Activated CD4-positive, alpha-beta memory T cell treated with anti-CD3 and anti-CD28 coated beads, Interleukin-2, amount 10 ng/mL, durations not matched to agents 7 days and 5 days (primary cell): ENCODE measurements at regions not wholly inside any gene's neighbourhood (a gene's known extent, or its start where the extent isn't known, plus 50 kb on each side); places are given as distances from the start of the nearest gene placed in this dataset.

Source experiments
- CTCF ChIA-PET: fragments of 350-600 bp; sonication (Branson Sonifier 250); formaldehyde crosslinking; loops from one replicate; lab custom pipeline; 2021; ENCODE audit warnings: antibody characterized with exemption, inconsistent platforms; lab: Charles Lee
- POLR2A ChIA-PET: fragments of 350-600 bp; sonication (Branson Sonifier 250); formaldehyde crosslinking; loops from one replicate; lab custom pipeline; 2021; ENCODE audit warnings: antibody characterized with exemption; lab: Charles Lee
- DNase-seq: peaks from one replicate; pipeline ENCODE4 v3.0.0-alpha.2; 2020
- H3K27ac Mint-ChIP-seq: one replicate; pipeline ENCODE4 v1.8.0; 2021; ENCODE audit warnings: mild to moderate bottlenecking, mixed read lengths
- H3K27me3 Mint-ChIP-seq: one replicate; pipeline ENCODE4 v1.8.0; 2021; ENCODE audit warnings: mixed read lengths
- H3K36me3 Mint-ChIP-seq: one replicate; pipeline ENCODE4 v1.8.0; 2021; ENCODE audit warnings: low read depth, mixed read lengths
- H3K4me1 Mint-ChIP-seq: one replicate; pipeline ENCODE4 v1.8.0; 2021; ENCODE audit warnings: mixed read lengths
- H3K4me3 Mint-ChIP-seq: one replicate; pipeline ENCODE4 v1.8.0; 2021; ENCODE audit warnings: mild to moderate bottlenecking, mixed read lengths
- H3K9me3 Mint-ChIP-seq: one replicate; pipeline ENCODE4 v1.8.0; 2021; ENCODE audit warnings: mixed read lengths

GRCh38 chr16:50466170-50466569 is 82.0 kb upstream of the NKD1 start:
- Mint-ChIP-seq H3K27ac (no peak overlapping the region), H3K4me3 (no peak overlapping the region), H3K36me3 (no peaks in the 10 kb centered on the region), H3K4me1 (peaks cover 4% of the 10 kb centered on the region), H3K27me3 (peaks cover 35% of the 10 kb centered on the region), H3K9me3 (no peaks in the 10 kb centered on the region)
- no peak for DNase-seq
- CTCF ChIA-PET = no interaction called here
- POLR2A ChIA-PET = no interaction called here

GRCh38 chr16:50464325-50465290 is 83.6 kb upstream of the NKD1 start:
- POLR2A ChIA-PET = no interaction called here
- Mint-ChIP-seq H3K4me1 (peaks cover 4% of the 10 kb centered on the region), H3K27ac (no peak overlapping the region), H3K4me3 (no peak overlapping the region), H3K27me3 (peaks cover 30% of the 10 kb centered on the region), H3K36me3 (no peaks in the 10 kb centered on the region), H3K9me3 (no peaks in the 10 kb centered on the region)
- CTCF ChIA-PET = interaction anchor here (1.2 kb wide), 1 partner anchor 45 kb away, joined by 3 read pairs; no protein-coding TSS in a partner anchor
- DNase-seq = no peak

GRCh38 chr16:50463581-50464324 is 84.4 kb upstream of the NKD1 start:
- H3K4me3 Mint-ChIP-seq = no peak overlapping the region
- peaks cover 29% of the 10 kb centered on the region for H3K27me3 Mint-ChIP-seq
- DNase-seq = no peak
- ChIA-PET CTCF (no interaction called here), POLR2A (no interaction called here)
- no peaks in the 10 kb centered on the region for H3K36me3 Mint-ChIP-seq
- H3K4me1 Mint-ChIP-seq = peaks cover 2% of the 10 kb centered on the region
- H3K9me3 Mint-ChIP-seq = no peaks in the 10 kb centered on the region
- no peak overlapping the region for H3K27ac Mint-ChIP-seq

GRCh38 chr16:50462793-50463507 is 85.2 kb upstream of the NKD1 start:
- Mint-ChIP-seq H3K4me3 (no peak overlapping the region), H3K27me3 (peaks cover 23% of the 10 kb centered on the region), H3K36me3 (no peaks in the 10 kb centered on the region), H3K9me3 (no peaks in the 10 kb centered on the region), H3K27ac (no peak overlapping the region), H3K4me1 (peaks cover under 1% of the 10 kb centered on the region)
- ChIA-PET CTCF (interaction anchor here (1.9 kb wide), 1 partner anchor 343 kb away, joined by 5 read pairs; no protein-coding TSS in a partner anchor), POLR2A (no interaction called here)
- no peak for DNase-seq

- Mint-ChIP-seq H3K36me3 (no peaks in the 10 kb centered on the region), H3K27me3 (peaks cover 12% of the 10 kb centered on the region), H3K4me3 (no peak overlapping the region), H3K27ac (no peak overlapping the region), H3K4me1 (peaks cover 15% of the 10 kb centered on the region), H3K9me3 (no peaks in the 10 kb centered on the region)
- ChIA-PET CTCF (interaction anchor here (1.9 kb wide), 1 partner anchor 345 kb away, joined by 5 read pairs; no protein-coding TSS in a partner anchor), POLR2A (no interaction called here)
- DNase-seq = no peak
Measured at GRCh38 chr16:50461400-50461760, 86.8 kb upstream of the NKD1 start.

GRCh38 chr16:50460538-50461399 is 87.4 kb upstream of the NKD1 start:
- H3K4me1 Mint-ChIP-seq = peaks cover 15% of the 10 kb centered on the region
- H3K27ac Mint-ChIP-seq = no peak overlapping the region
- no peaks in the 10 kb centered on the region for H3K36me3 Mint-ChIP-seq
- peaks cover 8% of the 10 kb centered on the region for H3K27me3 Mint-ChIP-seq
- DNase-seq = no peak
- ChIA-PET CTCF (no interaction called here), POLR2A (no interaction called here)
- no peaks in the 10 kb centered on the region for H3K9me3 Mint-ChIP-seq
- no peak overlapping the region for H3K4me3 Mint-ChIP-seq

GRCh38 chr16:50459496-50460080 is 88.6 kb upstream of the NKD1 start:
- no peak for DNase-seq
- Mint-ChIP-seq H3K36me3 (no peaks in the 10 kb centered on the region), H3K27ac (no peak overlapping the region), H3K9me3 (no peaks in the 10 kb centered on the region), H3K27me3 (peaks cover 6% of the 10 kb centered on the region), H3K4me1 (peaks cover 15% of the 10 kb centered on the region), H3K4me3 (no peak overlapping the region)
- ChIA-PET CTCF (no interaction called here), POLR2A (no interaction called here)

- H3K27me3 Mint-ChIP-seq = peaks cover 6% of the 10 kb centered on the region
- no peak overlapping the region for H3K27ac Mint-ChIP-seq
- H3K4me1 Mint-ChIP-seq = peaks cover 15% of the 10 kb centered on the region
- no peak for DNase-seq
- ChIA-PET CTCF (no interaction called here), POLR2A (no interaction called here)
- H3K9me3 Mint-ChIP-seq = no peaks in the 10 kb centered on the region
- no peak overlapping the region for H3K4me3 Mint-ChIP-seq
- no peaks in the 10 kb centered on the region for H3K36me3 Mint-ChIP-seq
Measured at GRCh38 chr16:50458667-50459495, 89.3 kb upstream of the NKD1 start.

GRCh38 chr16:50457979-50458491 is 89.2 kb upstream of the BRD7 start:
- POLR2A ChIA-PET = no interaction called here
- H3K4me3 Mint-ChIP-seq = no peak overlapping the region
- peaks cover 15% of the 10 kb centered on the region for H3K4me1 Mint-ChIP-seq
- DNase-seq = no peak
- no peaks in the 10 kb centered on the region for H3K9me3 Mint-ChIP-seq
- CTCF ChIA-PET = interaction anchor here (0.5 kb wide), 1 partner anchor 289 kb away, joined by 3 read pairs; no protein-coding TSS in a partner anchor
- peaks cover 5% of the 10 kb centered on the region for H3K27me3 Mint-ChIP-seq
- no peaks in the 10 kb centered on the region for H3K36me3 Mint-ChIP-seq
- H3K27ac Mint-ChIP-seq = no peak overlapping the region

GRCh38 chr16:50457423-50457822 is 88.6 kb upstream of the BRD7 start:
- Mint-ChIP-seq H3K9me3 (no peaks in the 10 kb centered on the region), H3K4me1 (peaks cover 15% of the 10 kb centered on the region), H3K36me3 (no peaks in the 10 kb centered on the region), H3K27me3 (peaks cover 2% of the 10 kb centered on the region), H3K4me3 (no peak overlapping the region), H3K27ac (no peak overlapping the region)
- DNase-seq = no peak
- CTCF ChIA-PET = interaction anchor here (0.5 kb wide), 1 partner anchor 288 kb away, joined by 3 read pairs; no protein-coding TSS in a partner anchor
- POLR2A ChIA-PET = no interaction called here

- no peak for DNase-seq
- H3K27ac Mint-ChIP-seq = no peak overlapping the region
- ChIA-PET CTCF (no interaction called here), POLR2A (no interaction called here)
- peaks cover 2% of the 10 kb centered on the region for H3K27me3 Mint-ChIP-seq
- H3K9me3 Mint-ChIP-seq = no peaks in the 10 kb centered on the region
- no peaks in the 10 kb centered on the region for H3K36me3 Mint-ChIP-seq
- H3K4me1 Mint-ChIP-seq = peaks cover 15% of the 10 kb centered on the region
- no peak overlapping the region for H3K4me3 Mint-ChIP-seq
Measured at GRCh38 chr16:50455288-50455845, 86.6 kb upstream of the BRD7 start.
